GM19372 (cell line): ENCODE measurements at regions not wholly inside any gene's neighbourhood (a gene's known extent, or its start where the extent isn't known, plus 50 kb on each side); places are given as distances from the start of the nearest gene placed in this dataset.
"Not testable (repeated sequence)": the region's sequence is repeated elsewhere in the genome, so short reads cannot be mapped to it uniquely, and the experiment has no call there.

ENCODE experiments used
- ATAC-seq: cut with Tn5 transposase; IDR thresholded peaks from one replicate; pipeline ENCODE4 v1.9.1; 2021; ENCODE audit warnings: mild to moderate bottlenecking, low read depth, moderate library complexity; ENCODE audit not compliant: unreplicated experiment

DNA sequence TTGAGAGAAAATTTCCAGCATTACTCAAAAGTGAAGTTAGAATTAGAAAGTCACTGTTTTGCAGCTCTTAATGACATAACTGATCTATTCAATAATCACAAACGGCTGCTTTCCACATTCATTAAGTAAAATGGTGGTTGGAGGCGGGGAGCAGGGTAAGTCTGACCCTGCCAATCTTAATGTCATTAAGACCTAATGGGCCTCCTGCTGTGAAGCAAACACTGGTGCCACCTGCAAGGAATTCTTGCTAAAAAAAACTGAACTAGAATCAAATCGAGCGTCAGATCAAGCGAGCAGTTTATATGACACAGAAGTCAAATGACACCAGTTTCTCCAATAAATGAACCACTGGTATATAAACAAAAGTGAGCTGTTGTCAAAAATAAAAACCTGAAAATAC is 351.5 kb downstream of the BRD1 start:
- no peak for ATAC-seq

DNA sequence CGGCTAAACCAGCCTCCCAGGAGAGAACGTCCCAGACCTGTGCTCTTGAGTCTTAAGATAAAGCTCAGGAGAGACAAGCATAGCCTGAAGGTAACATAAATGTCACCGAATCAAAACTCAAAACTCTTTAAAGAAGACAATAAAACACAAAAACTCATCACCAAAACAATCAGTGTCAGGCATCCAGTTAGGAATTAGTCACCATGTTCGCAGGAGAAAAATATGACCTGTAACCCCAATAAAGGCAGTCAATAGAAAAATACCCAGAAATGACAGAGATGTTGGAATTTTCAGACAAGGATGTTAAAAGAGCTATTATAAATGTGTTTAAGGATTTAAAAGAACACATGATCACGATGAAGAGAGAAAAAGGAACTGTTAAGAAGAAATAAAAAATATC is 352.4 kb downstream of the BRD1 start:
- no peak for ATAC-seq

DNA sequence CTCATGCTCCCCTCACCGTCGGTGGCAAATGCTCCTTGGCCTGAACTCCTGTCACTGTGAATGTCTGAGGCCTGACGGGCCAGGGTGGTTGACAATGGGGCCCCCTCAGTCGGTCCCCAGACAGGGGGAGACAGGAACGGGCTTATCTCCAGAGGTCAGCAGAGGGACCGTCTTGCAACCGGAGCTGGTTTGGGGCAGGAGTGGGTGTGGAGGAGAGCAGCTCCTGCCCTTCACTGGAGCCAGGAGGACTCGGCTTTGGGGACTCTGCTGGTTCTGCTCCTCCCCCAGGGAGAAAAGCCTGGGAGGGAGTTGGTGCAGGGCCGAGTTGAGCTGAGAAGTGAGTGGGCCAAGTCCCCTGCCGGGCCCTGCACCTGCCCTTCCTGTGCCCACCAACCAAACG is 354.4 kb downstream of the BRD1 start:
- no peak for ATAC-seq

DNA sequence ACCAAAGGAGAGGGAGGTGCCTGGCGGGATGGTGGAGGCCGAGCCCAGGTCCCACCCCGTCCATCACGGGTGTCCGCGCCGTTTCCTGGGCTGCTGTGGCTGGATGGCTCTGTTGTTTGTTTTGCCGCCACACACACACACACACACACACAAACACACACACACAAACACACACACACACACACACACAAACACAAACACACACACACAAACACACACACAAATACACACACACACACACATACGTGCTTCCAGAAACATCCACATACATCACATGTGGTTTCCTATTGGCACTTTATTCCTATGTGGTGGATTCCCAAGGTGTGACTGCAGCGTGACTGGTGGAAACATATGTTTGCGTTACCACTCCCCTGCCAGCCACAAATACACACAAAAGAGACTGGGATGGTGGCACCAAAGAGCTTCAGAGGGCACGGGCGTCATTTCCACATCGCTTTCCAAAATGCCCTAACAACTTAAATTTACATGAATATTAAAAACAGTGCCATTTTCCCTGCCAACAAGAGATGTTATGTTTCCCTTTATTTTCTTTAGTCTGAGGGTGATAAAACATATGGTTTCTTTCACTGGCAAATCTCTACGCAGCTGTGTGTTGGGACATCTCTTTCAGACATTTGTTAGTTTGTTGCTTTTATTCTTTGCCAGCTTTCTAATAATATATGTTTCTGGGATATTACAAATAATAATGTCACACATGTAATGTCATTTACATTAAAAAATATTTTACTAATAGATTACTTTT is 356.8 kb downstream of the BRD1 start:
- ATAC-seq: no peak

DNA sequence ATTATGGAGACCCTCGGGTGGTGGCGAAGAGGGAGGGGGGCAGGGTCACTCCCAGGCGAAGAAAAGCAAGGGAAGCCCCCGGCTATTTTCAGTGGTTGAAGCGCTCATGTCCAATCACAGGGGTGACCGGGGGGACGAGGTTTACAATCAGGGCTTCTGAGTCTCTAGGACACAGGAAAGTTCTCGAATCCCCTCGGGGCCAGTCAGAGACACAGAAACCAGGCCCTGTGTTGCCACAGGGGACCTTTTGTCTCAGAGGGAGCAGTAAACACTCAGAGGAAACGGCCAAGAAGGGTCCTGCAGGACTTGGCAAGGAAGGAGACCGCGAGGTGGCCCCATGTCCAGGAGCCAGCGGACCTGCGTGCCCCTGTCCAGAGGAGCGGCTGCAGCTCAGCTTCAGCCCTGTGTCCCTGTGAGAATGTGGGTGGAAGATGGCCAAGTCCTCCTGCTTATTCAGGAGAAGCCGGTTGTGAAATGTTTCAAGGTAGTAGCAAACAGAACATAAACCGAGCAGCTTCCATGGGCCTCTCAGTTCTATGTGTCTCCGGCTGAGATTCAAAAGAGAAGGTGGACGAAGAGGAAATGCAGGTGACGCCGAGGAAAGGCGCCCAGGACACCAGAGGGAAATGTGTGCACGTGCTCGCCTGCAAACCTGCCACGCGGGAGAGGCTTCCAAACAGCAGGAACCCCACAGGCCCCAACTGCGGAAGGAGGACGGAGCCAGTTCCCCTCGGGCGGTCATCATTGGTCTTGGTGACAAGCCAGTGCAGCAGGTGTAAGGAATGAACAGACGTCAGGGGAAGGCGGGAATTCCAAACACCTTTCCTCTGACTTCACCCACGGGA is 357.6 kb downstream of the BRD1 start:
- ATAC-seq: no peak

DNA sequence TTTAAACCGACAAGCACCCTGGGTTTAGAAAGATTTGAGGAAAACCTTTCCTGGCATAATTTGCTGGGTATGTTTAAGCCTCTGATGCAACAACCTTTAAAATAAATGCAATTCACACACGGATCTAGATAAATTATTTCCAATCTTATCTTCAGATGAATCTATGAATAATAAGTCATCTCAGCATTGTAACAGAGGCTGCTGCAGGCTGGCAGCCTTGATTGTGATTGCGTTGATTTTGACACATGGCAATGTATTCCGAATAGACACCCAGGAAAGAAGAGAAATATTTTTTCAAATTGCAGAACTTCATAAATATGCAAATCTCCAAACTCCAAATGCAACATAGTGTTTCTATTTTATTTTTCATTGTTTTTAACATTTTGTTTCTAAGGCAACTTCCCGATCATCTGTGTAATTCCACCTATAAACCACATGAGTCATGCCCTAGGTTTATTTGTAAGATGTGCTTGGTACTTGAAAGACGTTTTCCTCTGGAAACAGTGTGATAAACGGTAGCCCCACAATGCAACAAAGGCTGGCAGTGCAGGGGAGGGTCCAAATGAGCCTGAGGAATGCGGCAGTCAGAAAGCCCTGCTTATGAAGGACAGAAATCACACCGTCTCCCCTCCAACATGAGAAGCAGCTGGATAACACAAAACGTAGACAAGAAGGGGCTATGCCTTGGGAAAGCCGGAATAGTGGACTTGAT is 359.0 kb downstream of the BRD1 start:
- ATAC-seq: no peak

DNA sequence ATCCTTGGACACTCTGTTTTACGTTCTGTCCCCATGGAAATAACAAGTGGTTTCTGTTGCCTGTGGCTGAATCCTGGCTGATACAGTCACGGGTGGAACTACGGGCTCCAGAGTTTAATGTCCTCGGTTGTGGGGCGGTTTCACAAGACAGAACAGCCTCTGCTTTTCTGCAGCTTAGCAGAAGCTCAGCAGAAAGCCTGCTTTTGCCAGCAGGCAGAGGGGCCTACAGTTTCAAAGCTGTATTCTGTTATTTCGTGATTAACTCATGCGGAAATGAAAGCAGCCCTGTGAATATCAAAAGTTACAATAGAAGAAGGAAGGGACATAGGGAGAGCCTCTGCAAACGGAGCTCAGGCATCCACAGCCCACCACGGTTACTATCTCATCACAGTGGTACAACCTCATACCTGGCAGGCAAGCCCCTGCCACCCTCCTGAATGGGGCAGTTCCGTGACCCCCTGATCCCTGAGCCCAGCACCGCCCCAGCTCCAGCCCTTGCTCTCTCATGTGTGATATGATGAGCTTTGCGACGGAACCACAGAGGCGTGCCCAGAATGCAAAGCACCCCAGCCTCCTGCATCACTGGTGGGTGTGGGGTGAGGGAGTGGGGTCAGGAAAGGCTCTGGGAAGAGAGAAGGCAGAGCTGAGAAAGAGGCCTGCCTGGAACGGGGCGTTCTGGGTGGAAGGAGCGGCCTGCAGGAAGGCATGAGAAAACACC is 360.6 kb downstream of the BRD1 start:
- no peak for ATAC-seq

DNA sequence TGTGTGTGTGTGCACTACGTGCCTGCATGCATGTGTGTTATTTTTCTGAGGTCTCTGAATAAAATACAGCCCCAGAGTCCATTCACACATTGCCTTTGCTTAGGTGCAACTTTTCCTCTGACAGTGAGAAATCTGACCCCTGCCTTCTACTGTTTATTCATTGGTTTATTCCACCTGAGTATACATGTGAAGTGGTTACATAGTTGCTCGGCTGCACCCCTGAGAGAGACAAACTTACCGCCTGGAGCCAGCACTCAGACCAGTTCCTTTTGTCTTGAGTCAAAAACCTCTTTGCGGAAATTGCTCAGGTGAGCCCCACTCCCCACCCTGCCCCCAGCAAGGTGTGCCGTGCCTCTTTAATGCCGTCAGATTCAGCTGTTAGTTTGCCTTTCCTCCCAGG is 363.6 kb downstream of the BRD1 start:
- no peak for ATAC-seq

DNA sequence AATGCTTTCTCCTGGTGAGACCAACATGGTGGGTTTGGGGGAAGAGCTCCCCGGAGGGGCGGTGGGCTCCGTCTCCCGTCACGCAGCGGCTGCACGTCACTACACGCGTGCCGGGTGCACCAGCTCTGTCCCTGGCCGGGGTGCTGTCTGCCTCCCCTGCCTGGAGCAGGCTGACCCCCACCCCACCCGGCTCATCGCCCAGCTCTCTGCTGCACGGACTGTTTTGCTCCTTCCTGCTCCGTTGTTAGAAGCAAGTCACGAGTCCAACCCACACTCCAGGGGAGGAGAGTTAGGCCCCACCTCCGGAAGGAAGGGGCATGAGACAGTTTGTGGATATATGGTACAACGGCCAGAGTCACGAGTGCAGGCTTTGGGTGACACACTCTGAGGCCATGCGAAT is 364.9 kb downstream of the BRD1 start:
- no peak for ATAC-seq

DNA sequence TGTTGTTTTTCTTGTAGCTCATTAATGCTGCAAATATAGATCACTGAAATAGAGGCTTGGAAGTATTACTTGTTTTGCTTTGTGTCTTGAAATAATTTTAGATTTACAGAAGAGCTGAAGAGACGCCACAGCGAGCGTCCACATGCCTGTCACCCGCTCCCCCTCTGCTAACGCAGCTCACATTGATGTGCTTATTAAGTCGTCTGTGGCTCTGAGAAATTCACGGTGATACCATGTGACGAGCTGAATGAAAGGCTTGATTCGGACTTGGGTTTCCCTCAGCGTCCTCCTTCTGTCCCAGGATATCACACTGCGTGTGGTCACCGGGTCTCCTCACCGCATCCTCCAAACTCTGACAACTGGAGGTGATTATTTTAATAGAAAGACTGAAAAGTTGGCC is 365.4 kb downstream of the BRD1 start:
- no peak for ATAC-seq

DNA sequence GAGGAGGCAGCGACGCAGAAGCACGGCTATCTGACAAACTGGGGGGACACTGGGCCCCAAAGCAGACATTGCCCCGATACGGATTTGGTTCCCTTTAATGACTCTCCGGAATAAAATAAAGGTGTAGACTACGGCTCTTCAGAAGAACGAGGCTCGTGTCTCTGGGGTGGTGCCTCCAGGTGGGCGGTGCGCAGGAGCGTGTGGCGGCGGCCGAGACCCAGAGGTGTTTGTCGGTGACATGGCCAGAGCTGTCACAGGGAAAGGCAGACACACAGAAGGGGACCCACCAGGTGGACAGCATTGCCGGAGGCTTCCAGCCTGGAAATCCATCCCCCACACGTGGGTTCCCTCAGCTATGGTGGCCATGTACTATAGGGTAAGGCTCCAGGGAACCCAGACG is 366.0 kb downstream of the BRD1 start:
- no peak for ATAC-seq

DNA sequence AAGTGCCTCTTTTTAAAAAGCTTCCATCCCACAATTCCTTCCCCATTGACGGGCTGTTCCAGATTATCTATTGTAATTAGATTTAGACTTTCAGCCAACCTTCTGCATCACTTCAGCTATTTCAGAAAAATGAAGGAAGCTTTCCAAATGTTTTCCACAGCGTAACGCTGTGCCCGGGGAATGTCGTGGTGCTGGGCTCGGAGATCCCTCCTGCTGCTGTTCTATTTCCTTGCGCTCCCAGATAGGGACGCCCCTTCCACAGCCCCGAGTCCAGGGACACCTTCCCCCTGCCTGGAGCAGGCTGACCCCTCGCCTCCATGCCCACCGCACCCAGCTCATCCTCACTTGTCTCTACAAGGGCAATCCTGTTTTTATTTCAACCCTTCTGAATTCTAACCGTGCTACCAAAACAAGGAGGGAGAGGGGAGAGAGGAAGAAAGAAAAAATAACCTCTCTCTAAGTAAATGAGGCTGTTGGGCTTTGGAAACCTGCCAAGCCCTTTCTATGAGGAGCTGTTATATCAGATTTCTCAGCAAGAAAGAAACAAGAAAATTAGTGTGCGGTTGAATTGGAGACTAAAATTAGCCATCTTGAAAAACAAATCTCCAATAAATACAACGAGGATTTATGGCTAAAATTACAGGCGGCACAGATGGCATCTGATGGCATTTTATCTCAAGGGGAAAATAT is 366.9 kb downstream of the BRD1 start:
- no peak for ATAC-seq

DNA sequence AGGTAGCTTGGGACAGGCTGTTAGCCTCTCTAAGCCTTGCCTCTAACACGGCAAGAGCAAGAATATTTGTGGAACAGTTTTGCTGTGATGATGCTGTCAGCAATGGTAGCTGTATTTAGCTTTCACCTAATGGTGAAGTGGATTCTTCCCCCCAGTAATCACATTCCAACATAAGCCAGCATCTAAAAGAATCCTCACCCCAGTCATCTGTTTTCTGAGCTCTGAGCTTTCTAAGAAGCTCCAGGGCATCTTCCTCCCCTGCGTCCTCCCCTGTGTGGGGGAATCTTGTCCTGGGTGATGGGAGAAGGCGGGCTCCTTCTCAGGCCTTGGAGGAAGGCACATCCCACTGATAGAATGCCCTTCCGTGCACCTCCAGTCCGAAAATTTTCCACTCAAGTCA is 367.6 kb downstream of the BRD1 start:
- no peak for ATAC-seq

DNA sequence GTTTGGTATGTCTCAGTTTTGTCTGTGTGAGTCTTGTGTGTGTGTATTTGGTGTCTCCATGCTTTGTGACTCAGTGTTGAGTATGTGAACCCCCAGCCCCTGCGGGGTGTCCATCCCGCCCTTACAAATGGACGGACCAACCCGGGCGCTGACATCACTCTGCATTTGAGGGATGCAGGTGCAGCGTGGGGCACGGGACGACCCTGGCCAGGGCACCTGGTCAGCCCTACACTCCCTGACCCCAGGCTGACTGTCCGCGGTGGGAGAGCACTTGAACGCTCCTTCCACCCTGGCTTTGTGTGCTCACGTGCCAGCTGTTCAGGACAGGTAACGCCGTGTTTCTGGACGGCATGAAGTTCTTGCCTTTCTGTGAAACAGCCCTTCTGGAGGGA is 369.0 kb downstream of the BRD1 start:
- ATAC-seq: no peak

DNA sequence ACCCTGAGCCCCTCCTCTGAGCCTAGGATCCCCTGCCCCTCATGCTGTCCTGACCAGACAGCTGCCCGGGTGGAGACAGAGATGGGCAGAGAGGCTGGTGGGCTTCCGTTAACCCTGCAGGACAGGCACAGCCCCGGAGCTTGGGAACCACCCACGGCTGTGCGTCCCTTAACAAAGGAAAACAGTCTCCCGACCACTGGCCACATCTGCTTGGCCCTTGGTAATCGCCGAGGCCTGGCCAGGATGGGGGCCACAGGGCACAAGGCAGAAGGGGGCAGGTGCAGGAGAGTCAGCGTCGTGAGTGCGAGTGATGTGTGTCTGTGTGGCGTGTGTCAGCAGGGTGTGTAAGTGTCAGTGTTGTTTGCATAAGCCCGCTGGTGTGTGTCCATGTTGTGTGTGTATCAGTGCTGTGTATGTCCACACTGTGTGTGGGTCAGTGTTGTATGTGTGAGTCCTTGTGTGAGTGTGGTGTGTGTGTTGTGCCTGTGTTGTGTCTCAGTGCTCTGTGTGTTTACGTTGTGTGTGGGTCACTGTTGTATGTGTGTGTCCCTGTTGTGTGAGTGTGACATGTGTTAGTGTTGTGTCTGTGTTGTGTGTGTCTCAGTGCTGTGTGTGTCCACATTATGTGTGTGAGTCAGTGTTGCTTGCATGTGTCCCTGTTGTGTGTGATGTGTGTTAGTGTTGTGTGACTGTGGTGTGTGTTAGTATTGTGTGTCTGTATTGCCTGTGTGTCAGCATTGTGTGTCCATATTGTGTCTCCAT is 369.5 kb downstream of the BRD1 start:
- no peak for ATAC-seq

DNA sequence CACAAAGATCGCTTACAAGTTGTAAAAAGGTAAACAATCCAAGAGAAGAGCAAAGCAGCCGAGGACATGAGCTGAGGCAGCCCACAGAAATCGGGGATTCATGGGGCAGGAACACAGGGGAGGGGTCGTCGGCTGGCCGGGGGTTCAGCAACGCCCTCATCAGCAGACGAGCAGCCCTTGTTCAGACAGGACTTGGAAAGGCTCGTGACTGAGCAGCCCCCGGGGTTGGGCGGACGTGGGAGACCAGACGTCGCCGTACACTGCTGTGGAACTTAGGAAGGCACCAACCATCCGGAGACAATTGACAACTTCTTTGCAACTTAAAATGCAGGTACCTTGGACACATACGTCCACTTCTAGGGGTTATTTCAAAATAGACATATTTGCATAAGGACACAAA is 370.5 kb downstream of the BRD1 start:
- ATAC-seq: no peak

DNA sequence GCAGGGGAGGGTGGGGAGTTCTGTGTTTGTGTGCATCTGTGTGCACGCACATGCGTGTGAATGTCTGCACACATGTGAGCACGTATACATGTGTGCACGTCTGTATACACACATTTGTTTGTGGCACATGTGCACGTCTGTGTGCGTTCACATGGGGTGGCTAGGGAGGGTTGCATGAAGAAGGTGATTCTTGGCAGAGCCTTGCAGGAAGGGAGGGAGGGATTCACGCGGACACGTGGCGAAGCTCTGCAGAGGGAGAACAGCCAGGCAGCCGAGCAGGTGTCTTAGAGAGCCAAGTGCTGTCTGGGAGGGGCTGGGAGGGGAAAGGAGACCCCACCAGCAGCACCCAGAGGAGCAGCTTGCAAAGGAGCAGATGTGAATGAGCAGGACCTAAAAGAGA is 372.1 kb downstream of the BRD1 start:
- ATAC-seq: no peak

DNA sequence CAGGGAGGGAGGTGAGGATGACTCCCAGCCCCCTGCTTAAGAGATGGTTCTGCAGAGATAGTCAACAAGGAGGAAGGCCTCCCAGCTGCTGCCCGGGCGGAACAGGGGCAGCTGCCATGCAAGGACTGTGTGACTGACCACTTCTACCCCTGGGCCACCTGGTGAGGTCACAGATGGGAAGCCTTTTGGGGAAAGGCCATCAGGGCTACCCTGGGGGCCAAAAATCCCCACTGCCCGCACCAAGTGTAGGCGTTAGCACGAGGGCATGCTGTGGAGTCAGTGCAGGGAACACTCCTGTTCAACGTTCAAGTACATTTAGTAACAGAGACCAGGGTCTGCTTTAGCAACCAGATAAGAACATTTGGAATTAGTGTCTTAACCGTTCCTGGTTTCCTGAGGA is 372.9 kb downstream of the BRD1 start:
- no peak for ATAC-seq

DNA sequence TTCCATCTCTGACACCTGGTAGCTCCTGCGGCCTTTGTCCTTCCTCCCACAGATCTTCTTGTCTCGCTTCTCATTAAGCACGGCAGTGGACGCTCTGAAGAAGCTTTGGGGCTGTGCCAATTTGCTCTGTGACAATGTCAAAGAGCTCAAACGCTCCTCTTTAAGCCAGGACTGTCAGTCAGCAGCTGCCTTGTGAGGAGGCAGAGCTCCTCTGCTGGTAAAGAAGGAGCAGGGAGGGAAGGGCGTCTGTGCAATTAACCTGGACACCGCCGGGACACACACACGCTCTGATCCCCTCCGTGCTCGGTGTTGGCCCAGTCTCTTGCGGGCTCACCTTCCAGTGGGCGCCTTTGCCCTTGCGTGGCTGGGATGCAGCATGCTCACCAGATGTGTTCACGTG is 373.9 kb downstream of the BRD1 start:
- ATAC-seq: no peak

DNA sequence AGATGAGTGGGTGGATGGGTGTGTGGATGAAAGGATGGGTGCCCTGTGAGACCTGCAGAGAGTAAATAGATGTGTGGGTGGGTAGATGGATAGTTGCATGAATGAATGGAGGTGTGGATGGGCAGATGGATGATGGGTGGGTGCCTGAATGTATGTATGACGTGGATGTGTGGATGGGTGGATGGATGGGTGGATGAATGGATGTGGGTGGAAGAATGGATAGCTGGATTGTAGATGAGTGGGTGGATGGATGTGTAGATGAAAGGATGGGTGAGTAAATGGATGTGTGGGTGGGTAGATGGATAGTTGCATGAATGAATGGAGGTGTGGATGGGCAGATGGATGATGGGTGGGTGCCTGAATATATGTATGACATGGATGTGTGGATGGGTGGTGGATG is 374.7 kb downstream of the BRD1 start:
- not testable (repeated sequence) for ATAC-seq
